22Rv1 (cell line): ENCODE measurements at regions not wholly inside any gene's neighbourhood (a gene's known extent, or its start where the extent isn't known, plus 50 kb on each side); places are given as distances from the start of the nearest gene placed in this dataset.

Source experiments
- CTCF ChIP-seq: fragments of 450-650 bp; IDR thresholded peaks from 2 replicates; pipeline ENCODE4 v1.5.1; 2017; ENCODE audit warnings: mild to moderate bottlenecking
- ZFX ChIP-seq: fragments of 450-650 bp; IDR thresholded peaks from 2 replicates; pipeline ENCODE4 v1.6.1; 2017; ENCODE audit warnings: antibody characterized with exemption, borderline replicate concordance

DNA sequence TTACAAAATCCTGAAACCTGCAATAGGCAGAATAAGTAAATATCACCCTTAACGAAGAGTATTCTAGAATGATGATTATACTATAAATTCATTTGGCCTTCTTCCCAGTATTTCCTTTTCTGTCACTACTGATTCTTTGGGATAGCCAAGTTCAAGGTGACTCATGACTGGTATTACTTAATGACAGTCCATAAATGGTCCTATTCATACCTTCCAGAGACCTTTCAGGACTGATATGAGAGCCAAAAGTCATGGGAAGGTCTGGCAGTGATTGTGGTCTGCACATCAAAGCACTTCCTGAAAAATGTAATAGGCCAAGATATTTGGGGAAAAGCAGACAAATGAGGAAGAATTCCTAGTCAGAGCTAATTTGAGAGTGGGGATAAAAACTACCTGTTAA, 239.6 kb upstream of the FAM47A start:
- TF ChIP-seq CTCF = no peak
- no peak for TF ChIP-seq ZFX
